H1 (cell line): ENCODE measurements at regions not wholly inside any gene's neighbourhood (a gene's known extent, or its start where the extent isn't known, plus 50 kb on each side); places are given as distances from the start of the nearest gene placed in this dataset.

Source experiments
- CTCF ChIA-PET: fragments of 300-600 bp; sonication (Branson Sonifier 250); formaldehyde crosslinking; loops from one replicate; lab custom pipeline; 2021; ENCODE audit not compliant: partially characterized antibody; lab: Charles Lee
- POLR2A ChIA-PET: fragments of 300-600 bp; sonication (Branson Sonifier 250); formaldehyde crosslinking; loops from one replicate; lab custom pipeline; 2021; ENCODE audit warnings: inconsistent platforms; ENCODE audit not compliant: partially characterized antibody; lab: Charles Lee
- DNase-seq, 2 experiments: peaks; one replicate each; pipeline versions ENCODE4 v3.0.0 to v3.0.0-alpha.2; 2010 to 2022; ENCODE audit warnings: low spot score in 2 of 2, low read depth in 1 of 2, mixed read lengths in 1 of 2
- FAIRE-seq: peaks from 2 replicates; lab custom pipeline; 2011; peaks lifted over from hg19 to GRCh38; lab: Jason Lieb, UNC
- H2AFZ ChIP-seq: 2 replicates; pipeline ENCODE4 v1.8.1; 2012; ENCODE audit warnings: low read length, inconsistent platforms
- H2AK5ac ChIP-seq: 2 replicates; pipeline ENCODE4 v1.6.1; 2013; ENCODE audit warnings: low read depth, low read length
- H2BK120ac ChIP-seq: replicated peaks from 2 replicates; pipeline ENCODE3; 2013; ENCODE audit warnings: low read depth, low read length, inconsistent platforms
- H2BK12ac ChIP-seq: 2 replicates; pipeline ENCODE4 v1.6.1; 2013; ENCODE audit warnings: low read depth, low read length
- H2BK15ac ChIP-seq: 2 replicates; pipeline ENCODE4 v1.6.1; 2013; ENCODE audit warnings: low read length
- H2BK20ac ChIP-seq: 2 replicates; pipeline ENCODE4 v1.6.1; 2013; ENCODE audit warnings: low read length
- H2BK5ac ChIP-seq: 2 replicates; pipeline ENCODE4 v1.6.1; 2013; ENCODE audit warnings: low read depth, low read length
- H3K14ac ChIP-seq: 2 replicates; pipeline ENCODE4 v1.6.1; 2013; ENCODE audit warnings: inconsistent platforms; ENCODE audit not compliant: insufficient read length
- H3K18ac ChIP-seq: 2 replicates; pipeline ENCODE4 v1.6.1; 2013; ENCODE audit warnings: low read length; ENCODE audit errors: extremely low read depth
- H3K23ac ChIP-seq: 2 replicates; pipeline ENCODE4 v1.6.1; 2013; ENCODE audit warnings: inconsistent platforms; ENCODE audit not compliant: insufficient read length
- H3K23me2 ChIP-seq: 2 replicates; pipeline ENCODE4 v1.6.1; 2013; ENCODE audit warnings: low read depth, low read length
- H3K27ac ChIP-seq: 2 replicates; pipeline ENCODE4 v1.6.1; 2011; ENCODE audit warnings: low read depth, low read length, inconsistent platforms
- H3K27me3 ChIP-seq, 4 experiments: replicated peaks in 1 of 4; 1 replicate in 1 of 4; 2 replicates in 3 of 4; pipeline versions ENCODE4 v1.6.1 to v1.8.1; 2011 to 2013; ENCODE audit warnings: low read length in 3 of 4, mild to moderate bottlenecking in 3 of 4, inconsistent platforms in 2 of 4, mixed read lengths in 2 of 4, moderate library complexity in 1 of 4; ENCODE audit not compliant: control insufficient read depth in 3 of 4, insufficient read depth in 3 of 4; ENCODE audit errors: extremely low read depth in 1 of 4
- H3K36me3 ChIP-seq, 4 experiments: 2 replicates each; pipeline versions ENCODE4 v1.6.1 to v1.8.1; 2011 to 2013; ENCODE audit warnings: mild to moderate bottlenecking in 4 of 4, low read length in 3 of 4, moderate library complexity in 2 of 4, control low read depth in 1 of 4, inconsistent platforms in 1 of 4; ENCODE audit not compliant: insufficient read depth in 4 of 4, control insufficient read depth in 2 of 4
- H3K4ac ChIP-seq: replicated peaks from 2 replicates; pipeline ENCODE3; 2013; ENCODE audit warnings: low read length, low read depth, mixed read lengths, inconsistent platforms; ENCODE audit not compliant: insufficient read length
- H3K4me1 ChIP-seq, 4 experiments: replicated peaks in 1 of 4; 1 replicate in 1 of 4; 2 replicates in 3 of 4; pipeline versions ENCODE4 v1.6.1 to v1.8.1; 2011 to 2013; ENCODE audit warnings: low read length in 3 of 4, inconsistent platforms in 2 of 4, mixed read lengths in 1 of 4; ENCODE audit not compliant: insufficient read depth in 4 of 4, control insufficient read depth in 3 of 4
- H3K4me2 ChIP-seq, 2 experiments: 2 replicates each; pipeline versions ENCODE4 v1.6.1 to v1.8.1; 2011 to 2013; ENCODE audit warnings: low read depth in 2 of 2, low read length in 2 of 2, control low read depth in 1 of 2, inconsistent platforms in 1 of 2, mild to moderate bottlenecking in 1 of 2; ENCODE audit not compliant: insufficient read depth in 1 of 2
- H3K4me3 ChIP-seq, 4 experiments: fragments of 200-600, 300-600 bp in 1 of 4; sonication (generic), shearing (Covaris generic), sonication (Bioruptor Twin) in 1 of 4; 2 replicates each; pipeline versions ENCODE4 v1.5.1 to v1.8.1; 2011 to 2016; ENCODE audit warnings: low read length in 4 of 4, low read depth in 3 of 4, control low read depth in 2 of 4, inconsistent platforms in 2 of 4, mild to moderate bottlenecking in 2 of 4, mixed read lengths in 1 of 4, moderate library complexity in 1 of 4; ENCODE audit not compliant: insufficient read depth in 2 of 4; ENCODE audit errors: extremely low read depth in 1 of 4
- H3K56ac ChIP-seq: replicated peaks from 2 replicates; pipeline ENCODE3; 2013; ENCODE audit warnings: low read depth, mild to moderate bottlenecking, mixed read lengths, low read length, inconsistent platforms; ENCODE audit not compliant: insufficient read length
- H3K79me1 ChIP-seq: 2 replicates; pipeline ENCODE4 v1.6.1; 2013; ENCODE audit warnings: low read depth, low read length, control low read depth
- H3K79me2 ChIP-seq, 2 experiments: 2 replicates each; pipeline versions ENCODE4 v1.6.1 to v1.8.1; 2012 to 2013; ENCODE audit warnings: low read length in 2 of 2, mild to moderate bottlenecking in 2 of 2, inconsistent platforms in 1 of 2; ENCODE audit not compliant: insufficient read depth in 2 of 2, control insufficient read depth in 1 of 2
- H3K9ac ChIP-seq, 4 experiments: replicated peaks in 1 of 4; 1 replicate in 1 of 4; 2 replicates in 3 of 4; pipeline versions ENCODE4 v1.6.1 to v1.8.1; 2011 to 2013; ENCODE audit warnings: low read depth in 3 of 4, low read length in 3 of 4, control low read depth in 2 of 4, mild to moderate bottlenecking in 2 of 4, moderate library complexity in 2 of 4, inconsistent platforms in 1 of 4; ENCODE audit errors: extremely low read depth in 1 of 4
- H3K9me3 ChIP-seq, 2 experiments: 2 replicates each; pipeline versions ENCODE4 v1.6.1 to v1.8.1; 2012 to 2013; ENCODE audit warnings: mild to moderate bottlenecking in 2 of 2, moderate library complexity in 2 of 2, control low read depth in 1 of 2, inconsistent platforms in 1 of 2, low read depth in 1 of 2, low read length in 1 of 2, mixed read lengths in 1 of 2; ENCODE audit not compliant: insufficient read depth in 2 of 2
- H4K20me1 ChIP-seq, 2 experiments: replicated peaks in 1 of 2; 2 replicates each; pipeline versions ENCODE3 to v1.8.1; 2011 to 2013; ENCODE audit warnings: inconsistent platforms in 2 of 2, low read length in 2 of 2, mild to moderate bottlenecking in 1 of 2; ENCODE audit not compliant: insufficient read depth in 2 of 2, control insufficient read depth in 1 of 2
- H4K5ac ChIP-seq: 2 replicates; pipeline ENCODE4 v1.6.1; 2013; ENCODE audit warnings: low read length, low read depth, mixed read lengths, inconsistent platforms; ENCODE audit not compliant: insufficient read length
- H4K8ac ChIP-seq: 2 replicates; pipeline ENCODE4 v1.8.0; 2013; ENCODE audit warnings: mild to moderate bottlenecking, moderate library complexity, low read length, inconsistent platforms; ENCODE audit not compliant: insufficient read depth; ENCODE audit errors: extremely low read depth
- H4K91ac ChIP-seq: replicated peaks from 2 replicates; pipeline ENCODE3; 2013; ENCODE audit warnings: low read length, mixed read lengths, inconsistent platforms; ENCODE audit not compliant: insufficient read length
- BCL11A ChIP-seq, 2 experiments: IDR thresholded peaks; one replicate each; pipeline ENCODE4 v1.6.1; 2011; ENCODE audit warnings: low read depth in 2 of 2, low read length in 2 of 2, mild to moderate bottlenecking in 2 of 2
- CBX5 ChIP-seq: fragments of 300-800, 300-1000 bp; sonication (generic); IDR thresholded peaks from 2 replicates; pipeline ENCODE4 v1.7.1; 2016; ENCODE audit warnings: antibody characterized with exemption, low read length, low read depth
- CHD1 ChIP-seq: IDR thresholded peaks from 2 replicates; pipeline ENCODE4 v1.6.1; 2012; ENCODE audit warnings: low read depth, low read length, improper control_type of control experiment
- CHD2 ChIP-seq: IDR thresholded peaks from 2 replicates; pipeline ENCODE4 v1.6.1; 2012; ENCODE audit warnings: low read length, improper control_type of control experiment
- JUN ChIP-seq: IDR thresholded peaks from 2 replicates; pipeline ENCODE4 v1.6.1; 2011; ENCODE audit warnings: low read depth, mild to moderate bottlenecking, improper control_type of control experiment, low read length
- NRF1 ChIP-seq: IDR thresholded peaks from 2 replicates; pipeline ENCODE4 v1.6.1; 2011; ENCODE audit warnings: mild to moderate bottlenecking, low read depth, low read length, improper control_type of control experiment
- POLR2A ChIP-seq, 2 experiments: IDR thresholded peaks; 1 replicate in 1 of 2; 2 replicates in 1 of 2; pipeline ENCODE4 v1.6.1; 2011; ENCODE audit warnings: low read depth in 2 of 2, low read length in 2 of 2, mild to moderate bottlenecking in 2 of 2; ENCODE audit errors: control extremely low read depth in 1 of 2
- POLR2AphosphoS5 ChIP-seq: IDR thresholded peaks from 2 replicates; pipeline ENCODE4 v1.6.1; 2011; ENCODE audit warnings: low read depth, low read length
- SP1 ChIP-seq: IDR thresholded peaks from 2 replicates; pipeline ENCODE4 v1.6.1; 2011; ENCODE audit warnings: low read depth, low read length
- TBP ChIP-seq: IDR thresholded peaks from 2 replicates; pipeline ENCODE4 v1.6.1; 2011; ENCODE audit warnings: low read depth, low read length, improper control_type of control experiment
- TCF12 ChIP-seq: IDR thresholded peaks from 2 replicates; pipeline ENCODE4 v1.6.1; 2011; ENCODE audit warnings: low read depth, mild to moderate bottlenecking, low read length
- ZNF274 ChIP-seq: IDR thresholded peaks from 2 replicates; pipeline ENCODE4 v1.7.0; 2012; ENCODE audit warnings: low read length, borderline replicate concordance; ENCODE audit errors: extremely low read depth
- WGBS, 2 experiments: shearing (Covaris generic) in 1 of 2; methylation state at CpG; one replicate each; pipeline versions ENCODE4 v1.1.6 to v1.1.7; 2013 to 2015; ENCODE audit warnings: low lambda C conversion rate in 2 of 2, mixed read lengths in 2 of 2, inconsistent platforms in 1 of 2, low coverage in 1 of 2, missing lambda C conversion rate in 1 of 2; ENCODE audit not compliant: insufficient replicate concordance in 2 of 2, insufficient coverage in 1 of 2, insufficient read length in 1 of 2; ENCODE audit errors: extremely low coverage in 1 of 2, missing lambda C conversion rate in 1 of 2; 5-methylcytosine and 5-hydroxymethylcytosine counted together
- TF ChIP-seq, protein P1 (sequence below): IDR thresholded peaks from 2 replicates; pipeline ENCODE4 v1.6.1; 2011; ENCODE audit warnings: low read depth, mild to moderate bottlenecking, low read length; ENCODE audit not compliant: insufficient read depth

- Histone ChIP-seq H3K9me3 (no peaks in the 10 kb centered on the region), H2BK12ac (no peak overlapping the region), H2BK20ac (no peak overlapping the region), H4K8ac (no peak overlapping the region), H2BK120ac (no peak overlapping the region), H3K79me1 (no peaks in the 10 kb centered on the region), H3K4ac (no peak overlapping the region), H2BK5ac (no peak overlapping the region), H3K4me3 (no peak overlapping the region), H3K9ac (no peak overlapping the region), H3K14ac (no peak overlapping the region), H4K5ac (no peak overlapping the region), H3K4me2 (no peak overlapping the region), H3K36me3 (no peaks in the 10 kb centered on the region), H3K23ac (no peak overlapping the region), H3K27ac (no peak overlapping the region), H2AK5ac (no peak overlapping the region), H3K27me3 (no peaks in the 10 kb centered on the region), H3K79me2 (no peaks in the 10 kb centered on the region), H3K23me2 (no peaks in the 10 kb centered on the region), H2BK15ac (no peak overlapping the region), H3K4me1 (no peaks in the 10 kb centered on the region; a peak in 1 of 7 replicates), H3K18ac (no peak overlapping the region), H3K56ac (no peak overlapping the region), H2AFZ (no peak overlapping the region), H4K20me1 (no peaks in the 10 kb centered on the region), H4K91ac (no peak overlapping the region)
- DNase-seq (no peak), FAIRE-seq (no peak)
- POLR2A ChIA-PET = no interaction called here
- TF ChIP-seq POLR2AphosphoS5 = no peak
- TF ChIP-seq, protein P1, sequence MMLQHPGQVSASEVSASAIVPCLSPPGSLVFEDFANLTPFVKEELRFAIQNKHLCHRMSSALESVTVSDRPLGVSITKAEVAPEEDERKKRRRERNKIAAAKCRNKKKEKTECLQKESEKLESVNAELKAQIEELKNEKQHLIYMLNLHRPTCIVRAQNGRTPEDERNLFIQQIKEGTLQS = no peak
- TF ChIP-seq ZNF274 = no peak
- no peak for TF ChIP-seq TCF12
- TF ChIP-seq JUN = no peak
- TF ChIP-seq CHD2 = no peak
- TF ChIP-seq TBP = no peak
- no peak for TF ChIP-seq POLR2A (IDR thresholded peaks at IDR 0.05; ENCODE audit: control extremely low read depth in 1 of 2, low read depth in 2 of 2, low read length in 2 of 2)
- no peak for TF ChIP-seq BCL11A (IDR thresholded peaks at IDR 0.05; ENCODE audit: low read depth in 2 of 2, low read length in 2 of 2)
- TF ChIP-seq CBX5 = no peak
- TF ChIP-seq CHD1 = no peak
- TF ChIP-seq SP1 = no peak
- TF ChIP-seq NRF1 = no peak
- 90% methylated on average over 4 of the region's 4 CpGs; no CpG with 5 or more reads in 1 of the 2 experiments for WGBS, 2 experiments
- CTCF ChIA-PET = interaction anchor here (0.8 to 2.3 kb wide), 2 partner anchors 13 to 85 kb away, joined by 3 to 5 read pairs; no protein-coding TSS in a partner anchor
Observed at GRCh38 chr14:83085136-83085535, 1551.5 kb upstream of the SEL1L start.
